Fibroblast of skin of left biceps (primary cell): ENCODE measurements at regions not wholly inside any gene's neighbourhood (a gene's known extent, or its start where the extent isn't known, plus 50 kb on each side); places are given as distances from the start of the nearest gene placed in this dataset.
A peak's percentile ranks its signal among the peaks of the same experiment; 100 is the strongest.

Experiments used
- DNase-seq, 2 experiments: peaks; one replicate each; pipeline ENCODE4 v3.0.0-alpha.2; 2013; ENCODE audit warnings: low read depth in 2 of 2

GRCh38 chr1:109826930-109827349, 63.2 kb upstream of the EPS8L3 start:
- no peak for DNase-seq

GRCh38 chr1:109826446-109826845, 62.7 kb upstream of the EPS8L3 start:
- no peak for DNase-seq

GRCh38 chr1:109824349-109825115, 60.8 kb upstream of the EPS8L3 start:
- DNase-seq = no peak

GRCh38 chr1:109823543-109824348, 60.0 kb upstream of the EPS8L3 start:
- DNase-seq = no peak

- DNase-seq = no peak
These were observed 59.2 kb upstream of the EPS8L3 start for GRCh38 chr1:109822749-109823542.

GRCh38 chr1:109821831-109822745, 58.4 kb upstream of the EPS8L3 start:
- no peak for DNase-seq

GRCh38 chr1:109821221-109821669, 57.5 kb upstream of the EPS8L3 start:
- DNase-seq = peak; percentile 29 to 36

- no peak for DNase-seq
These were observed 56.2 kb upstream of the EPS8L3 start for GRCh38 chr1:109819906-109820305.

- no peak for DNase-seq
These were observed 55.5 kb upstream of the EPS8L3 start for GRCh38 chr1:109818988-109819764.

- DNase-seq = no peak
These were observed 54.7 kb upstream of the EPS8L3 start for GRCh38 chr1:109818271-109818987.

- DNase-seq = no peak
These were observed 54.2 kb upstream of the EPS8L3 start for GRCh38 chr1:109817881-109818270.

- DNase-seq = no peak
These were observed 53.3 kb upstream of the EPS8L3 start for GRCh38 chr1:109816975-109817535.

- no peak for DNase-seq
These were observed 52.6 kb upstream of the EPS8L3 start for GRCh38 chr1:109816175-109816811.

- DNase-seq = no peak
These were observed 52.1 kb upstream of the EPS8L3 start for GRCh38 chr1:109815809-109816174.

- no peak for DNase-seq
These were observed 51.5 kb upstream of the EPS8L3 start for GRCh38 chr1:109814993-109815786.

GRCh38 chr1:109814223-109814622, 50.5 kb upstream of the EPS8L3 start:
- no peak for DNase-seq
